ENCODE measurements at regions not wholly inside any gene's neighbourhood (a gene's known extent, or its start where the extent isn't known, plus 50 kb on each side); places are given as distances from the start of the nearest gene placed in this dataset.

- H3K4me1 Mint-ChIP-seq = peaks cover 12 to 19% of the 10 kb centered on the region in 2 experiments
- no CpG with 5 or more reads among the region's 8 CpGs for WGBS (ENCODE audit: extremely low coverage, insufficient read length, low lambda C conversion rate)
- Histone ChIP-seq H3K27ac (ENCODE audit: insufficient read length, low read depth, low read length) (no peak overlapping the region), H3K14ac (ENCODE audit: insufficient read depth, low read length) (no peak overlapping the region), H3T11ph (ENCODE audit: low read length) (no peak overlapping the region), H3K56ac (ENCODE audit: insufficient read length, low read depth, low read length) (no peak overlapping the region), H3K9me3 (ENCODE audit: control insufficient read depth, low read depth, low read length) (no peaks in the 10 kb centered on the region), H2BK5ac (ENCODE audit: insufficient read length, low read length) (no peak overlapping the region), H4K8ac (replicated peaks; ENCODE audit: insufficient read length, low read depth, low read length) (no peak overlapping the region), H3K4me1 (ENCODE audit: insufficient read depth, low read length) (no peaks in the 10 kb centered on the region), H4K91ac (ENCODE audit: insufficient read length, low read depth, low read length) (no peak overlapping the region), H4K5ac (ENCODE audit: insufficient read length, low read depth, low read length) (no peak overlapping the region), H2AFZ (ENCODE audit: low read length) (no peak overlapping the region), H2BK12ac (ENCODE audit: insufficient read length, low read depth, low read length) (no peak overlapping the region), H2AK5ac (ENCODE audit: insufficient read length, low read length) (no peak overlapping the region), H3K27me3 (ENCODE audit: insufficient read depth, low read length) (no peaks in the 10 kb centered on the region; the same call in 1 of the 2 replicates), H3K9ac (ENCODE audit: extremely low read depth, insufficient read length, low read length) (no peak overlapping the region), H3K4ac (ENCODE audit: low read depth, low read length) (no peak overlapping the region), H3K4me2 (ENCODE audit: insufficient read depth, insufficient read length, low read length) (no peak overlapping the region), H2BK15ac (ENCODE audit: low read depth, low read length) (no peak overlapping the region), H2BK20ac (ENCODE audit: low read depth, low read length, poor library complexity, severe bottlenecking) (no peak overlapping the region), H3K23ac (ENCODE audit: insufficient read length, low read depth, low read length) (no peak overlapping the region), H4K20me1 (ENCODE audit: control insufficient read depth, insufficient read depth, insufficient read length) (no peaks in the 10 kb centered on the region), H3K18ac (ENCODE audit: insufficient read length, low read depth, low read length) (no peak overlapping the region), H2BK120ac (ENCODE audit: low read depth, low read length, poor library complexity, severe bottlenecking) (no peak overlapping the region), H3K79me1 (ENCODE audit: insufficient read depth, low read depth, low read length, poor library complexity, severe bottlenecking) (no peaks in the 10 kb centered on the region), H3K79me2 (ENCODE audit: insufficient read depth, low read length) (no peaks in the 10 kb centered on the region), H3K23me2 (ENCODE audit: insufficient read length, low read depth, low read length, poor library complexity, severe bottlenecking) (no peaks in the 10 kb centered on the region)
- peaks cover 13% of the 10 kb centered on the region; the same call in 1 of the 2 replicates for H3K27me3 Mint-ChIP-seq (ENCODE audit: low read depth)
- H3K4me3 Mint-ChIP-seq = no peak overlapping the region
- no peak for DNase-seq
- peak; percentile 84 for TF ChIP-seq CTCF (conservative IDR thresholded peaks at IDR 0.05)
- peak overlapping the region in 1 of 3 experiments; percentile 31; a peak in 1 of 7 replicates for H3K27ac Mint-ChIP-seq
- no peaks in the 10 kb centered on the region; a peak in 1 of 5 replicates for H3K9me3 Mint-ChIP-seq
- H3K36me3 Mint-ChIP-seq (ENCODE audit: insufficient read depth in 1 of 3, low read depth in 3 of 3) = no peaks in the 10 kb centered on the region
These were observed 148.7 kb upstream of the PHACTR3 start for GRCh38 chr20:59455402-59456341.

All from H9 (cell line).